ENCODE measurements at regions not wholly inside any gene's neighbourhood (a gene's known extent, or its start where the extent isn't known, plus 50 kb on each side); places are given as distances from the start of the nearest gene placed in this dataset.

DNA sequence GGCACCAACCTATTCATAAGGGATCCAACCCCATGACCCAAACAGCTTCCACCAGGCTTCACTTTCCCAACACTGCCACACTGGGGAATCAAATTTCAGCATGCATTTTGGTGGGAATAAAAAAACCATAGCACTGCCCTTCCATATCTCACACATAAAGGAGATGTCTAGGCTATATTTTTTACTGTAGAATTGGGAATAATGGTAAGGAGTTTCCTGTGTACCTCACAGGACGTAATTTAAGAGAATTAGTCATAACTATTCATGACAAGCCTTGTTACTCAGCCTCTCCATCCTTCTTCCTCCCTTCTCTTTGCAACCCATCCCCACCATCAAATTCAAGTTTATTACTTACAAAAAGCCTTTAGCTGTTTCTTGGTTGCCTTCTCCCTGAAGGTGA is 352.1 kb downstream of the MLLT3 start:
- 52 to 77% (median 63%) methylated on average over 1 of the region's 1 CpG for whole genome bisulfite sequencing, 5 donors
- no peak overlapping the region for H3K4me3 ChIP-seq
- DNase-seq: no peak
- H3K9me3 ChIP-seq: no peaks in the 10 kb centered on the region
- no peak overlapping the region for H3K27ac ChIP-seq
- intact Hi-C loops (cut with DNase I; ENCODE audit: low total_unique reads): no loop called here
- no peaks in the 10 kb centered on the region for H3K36me3 ChIP-seq
- no peaks in the 10 kb centered on the region for H3K4me1 ChIP-seq
- H3K27me3 ChIP-seq: no peaks in the 10 kb centered on the region
- TF ChIP-seq EP300 (IDR thresholded peaks at IDR 0.05): no peak

DNA sequence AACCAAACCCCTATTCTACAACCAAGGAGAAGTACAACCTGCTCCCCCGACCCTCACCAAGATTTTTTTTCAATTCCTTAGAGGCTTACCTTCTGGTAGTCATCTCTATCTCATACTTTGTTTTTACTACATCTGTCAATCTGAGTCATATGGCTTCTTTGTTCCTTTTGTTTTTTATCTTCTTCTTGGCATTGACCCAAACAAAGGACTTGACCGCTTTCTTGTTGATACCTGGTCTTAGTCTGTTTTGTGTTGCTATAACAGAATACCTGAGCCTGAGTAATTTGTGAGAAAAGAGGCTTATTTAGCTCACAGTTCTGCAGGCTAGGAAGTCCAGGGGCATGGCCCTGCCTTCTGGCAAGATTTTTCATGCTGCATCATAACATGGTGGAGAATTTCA is 352.7 kb downstream of the MLLT3 start:
- Histone ChIP-seq H3K36me3 (no peaks in the 10 kb centered on the region), H3K4me1 (no peaks in the 10 kb centered on the region), H3K4me3 (no peak overlapping the region), H3K9me3 (no peaks in the 10 kb centered on the region), H3K27me3 (no peaks in the 10 kb centered on the region), H3K27ac (no peak overlapping the region)
- WGBS, 5 donors: 59 to 94% (median 89%) methylated on average over 2 of the region's 2 CpGs
- no peak for DNase-seq
- intact Hi-C loops (cut with DNase I; ENCODE audit: low total_unique reads): no loop called here
- TF ChIP-seq POLR2AphosphoS5 (IDR thresholded peaks at IDR 0.05) (no peak), EP300 (IDR thresholded peaks at IDR 0.05) (no peak), POLR2A (IDR thresholded peaks at IDR 0.05) (no peak)
- TF ChIP-seq, protein P1, sequence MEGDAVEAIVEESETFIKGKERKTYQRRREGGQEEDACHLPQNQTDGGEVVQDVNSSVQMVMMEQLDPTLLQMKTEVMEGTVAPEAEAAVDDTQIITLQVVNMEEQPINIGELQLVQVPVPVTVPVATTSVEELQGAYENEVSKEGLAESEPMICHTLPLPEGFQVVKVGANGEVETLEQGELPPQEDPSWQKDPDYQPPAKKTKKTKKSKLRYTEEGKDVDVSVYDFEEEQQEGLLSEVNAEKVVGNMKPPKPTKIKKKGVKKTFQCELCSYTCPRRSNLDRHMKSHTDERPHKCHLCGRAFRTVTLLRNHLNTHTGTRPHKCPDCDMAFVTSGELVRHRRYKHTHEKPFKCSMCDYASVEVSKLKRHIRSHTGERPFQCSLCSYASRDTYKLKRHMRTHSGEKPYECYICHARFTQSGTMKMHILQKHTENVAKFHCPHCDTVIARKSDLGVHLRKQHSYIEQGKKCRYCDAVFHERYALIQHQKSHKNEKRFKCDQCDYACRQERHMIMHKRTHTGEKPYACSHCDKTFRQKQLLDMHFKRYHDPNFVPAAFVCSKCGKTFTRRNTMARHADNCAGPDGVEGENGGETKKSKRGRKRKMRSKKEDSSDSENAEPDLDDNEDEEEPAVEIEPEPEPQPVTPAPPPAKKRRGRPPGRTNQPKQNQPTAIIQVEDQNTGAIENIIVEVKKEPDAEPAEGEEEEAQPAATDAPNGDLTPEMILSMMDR (IDR thresholded peaks at IDR 0.05): no peak

DNA sequence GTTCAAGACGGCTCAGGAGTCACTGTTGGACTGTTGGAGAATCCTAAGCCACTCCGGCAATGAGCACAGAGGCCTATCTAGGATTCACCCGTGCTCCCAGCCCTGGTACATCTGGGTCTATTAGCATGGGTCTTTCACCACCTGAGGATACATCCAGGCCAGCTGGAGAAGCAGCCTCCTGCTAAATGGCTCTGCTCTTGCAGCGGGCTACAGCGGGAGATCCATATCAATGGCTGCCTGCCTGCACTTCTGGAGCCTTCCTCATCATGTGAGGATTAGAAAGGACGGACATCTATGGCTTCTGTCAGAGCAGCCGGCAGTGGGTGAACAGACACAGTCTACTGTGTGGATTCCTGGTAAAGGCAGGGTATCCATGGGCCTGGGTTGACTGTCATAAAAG is 357.4 kb downstream of the MLLT3 start:
- no peaks in the 10 kb centered on the region for H3K4me1 ChIP-seq
- intact Hi-C loops (cut with DNase I; ENCODE audit: low total_unique reads): no loop called here
- no peaks in the 10 kb centered on the region for H3K27me3 ChIP-seq
- no peak overlapping the region for H3K27ac ChIP-seq
- no peaks in the 10 kb centered on the region for H3K9me3 ChIP-seq
- H3K4me3 ChIP-seq: no peak overlapping the region
- DNase-seq: no peak
- WGBS, 5 donors: 79 to 91% (median 85%) methylated on average over 7 of the region's 7 CpGs
- TF ChIP-seq EP300 (IDR thresholded peaks at IDR 0.05): no peak
- TF ChIP-seq POLR2A (IDR thresholded peaks at IDR 0.05): no peak
- TF ChIP-seq, protein P1 (IDR thresholded peaks at IDR 0.05): no peak
- TF ChIP-seq POLR2AphosphoS5 (IDR thresholded peaks at IDR 0.05): no peak
- H3K36me3 ChIP-seq: no peaks in the 10 kb centered on the region

DNA sequence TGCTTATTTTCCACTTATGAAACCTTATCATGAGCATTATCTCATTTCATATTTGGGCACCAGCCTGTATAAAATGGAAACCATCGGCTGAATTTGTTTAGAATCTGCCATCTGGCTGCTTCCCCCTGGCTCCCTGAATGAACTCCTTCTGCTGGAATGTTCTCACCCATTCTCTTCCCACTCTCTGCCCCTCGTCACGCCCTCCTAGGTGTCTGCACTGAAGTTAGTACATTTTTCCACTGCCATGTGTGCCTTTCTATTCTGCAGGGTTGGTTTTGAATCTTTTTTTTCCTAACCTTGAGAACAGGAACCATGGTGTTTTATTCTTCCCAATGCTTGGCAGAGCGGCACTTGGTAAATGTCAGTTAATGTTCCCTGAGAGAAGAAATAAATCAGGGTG is 359.7 kb downstream of the MLLT3 start:
- intact Hi-C loops (cut with DNase I; ENCODE audit: low total_unique reads): no loop called here
- TF ChIP-seq, protein P1 (IDR thresholded peaks at IDR 0.05): no peak
- TF ChIP-seq POLR2A (IDR thresholded peaks at IDR 0.05) (no peak), EP300 (IDR thresholded peaks at IDR 0.05) (no peak), POLR2AphosphoS5 (IDR thresholded peaks at IDR 0.05) (no peak)
- no peaks in the 10 kb centered on the region for H3K36me3 ChIP-seq
- H3K27ac ChIP-seq: no peak overlapping the region
- H3K4me1 ChIP-seq: no peaks in the 10 kb centered on the region
- H3K9me3 ChIP-seq: no peaks in the 10 kb centered on the region
- no peaks in the 10 kb centered on the region for H3K27me3 ChIP-seq
- WGBS, 5 donors: 53 to 74% (median 56%) methylated on average over 4 of the region's 4 CpGs
- no peak overlapping the region for H3K4me3 ChIP-seq
- no peak for DNase-seq

DNA sequence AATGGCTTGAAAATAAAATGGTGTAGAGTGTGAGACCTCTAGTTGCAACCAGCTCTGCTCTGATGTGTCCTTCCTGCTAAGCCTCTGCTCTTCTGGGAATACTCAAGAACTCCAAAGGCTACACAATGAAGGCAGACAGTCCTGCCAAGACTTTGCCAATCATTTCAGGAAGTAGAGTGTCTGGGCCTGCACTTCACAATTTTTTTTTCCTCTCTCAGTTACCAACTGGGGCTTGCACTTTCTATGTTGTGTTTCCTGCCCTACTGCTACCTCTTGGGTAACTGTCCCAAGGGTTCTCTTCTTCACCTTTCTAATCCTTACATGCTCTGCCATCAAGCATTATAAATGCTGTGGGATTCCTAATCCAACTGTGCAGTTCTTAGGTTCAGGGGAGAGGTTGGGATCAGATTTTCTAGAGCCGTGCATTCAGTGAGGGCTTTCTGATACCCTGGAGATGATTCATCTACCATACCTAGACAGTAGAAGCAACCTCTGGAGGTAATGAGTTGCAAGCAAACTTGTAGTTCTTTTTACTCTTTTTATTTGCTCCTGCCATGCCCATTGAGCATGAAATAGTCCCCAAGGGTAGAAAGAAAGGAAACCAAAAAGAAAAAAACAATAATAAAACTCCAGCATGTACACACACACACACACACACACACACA is 365.9 kb downstream of the MLLT3 start:
- 71 to 86% (median 83%) methylated on average over 1 of the region's 1 CpG for WGBS, 5 donors
- no peaks in the 10 kb centered on the region for H3K36me3 ChIP-seq
- no peaks in the 10 kb centered on the region for H3K9me3 ChIP-seq
- H3K4me1 ChIP-seq: no peaks in the 10 kb centered on the region
- TF ChIP-seq, protein P1 (IDR thresholded peaks at IDR 0.05): no peak
- TF ChIP-seq EP300 (IDR thresholded peaks at IDR 0.05): no peak
- no peak for TF ChIP-seq POLR2AphosphoS5 (IDR thresholded peaks at IDR 0.05)
- no peak for TF ChIP-seq POLR2A (IDR thresholded peaks at IDR 0.05)
- H3K27me3 ChIP-seq: no peaks in the 10 kb centered on the region
- no peak overlapping the region for H3K27ac ChIP-seq
- no peak for DNase-seq
- intact Hi-C loops (cut with DNase I; ENCODE audit: low total_unique reads): no loop called here
- no peak overlapping the region for H3K4me3 ChIP-seq

Measured in stomach (tissue), 8 donors.